Esophagus squamous epithelium (tissue), 5 donors: ENCODE measurements at regions not wholly inside any gene's neighbourhood (a gene's known extent, or its start where the extent isn't known, plus 50 kb on each side); places are given as distances from the start of the nearest gene placed in this dataset.

ENCODE experiments used
- DNase-seq: peaks from one replicate; lab custom pipeline; 2025; lab: John Stamatoyannopoulos, UW
- H3K27ac ChIP-seq, 4 donors: fragments of 200-600 bp; sonication (generic); one replicate each; pipeline ENCODE4 v1.5.1; 2016 to 2019; ENCODE audit warnings: mild to moderate bottlenecking in 1 of 4
- H3K27me3 ChIP-seq, 4 donors: fragments of 200-600 bp; sonication (generic); 1 replicate in 3 of 4; 2 replicates in 1 of 4; pipeline versions ENCODE4 v1.5.1 to v1.6.0; 2017 to 2021; ENCODE audit warnings: antibody characterized with exemption in 1 of 4
- H3K36me3 ChIP-seq, 3 donors: fragments of 200-600 bp; sonication (generic); one replicate each; pipeline ENCODE4 v1.5.1; 2016 to 2019
- H3K4me1 ChIP-seq, 3 donors: fragments of 200-600 bp; sonication (generic); one replicate each; pipeline ENCODE4 v1.5.1; 2017 to 2019
- H3K4me3 ChIP-seq, 4 donors: fragments of 200-600 bp; sonication (generic); 1 replicate in 3 of 4; 2 replicates in 1 of 4; pipeline ENCODE4 v1.5.1; 2016 to 2019; ENCODE audit warnings: mild to moderate bottlenecking in 2 of 4, moderate library complexity in 1 of 4
- H3K9me3 ChIP-seq, 3 donors: fragments of 200-600 bp; sonication (generic); one replicate each; pipeline ENCODE4 v1.5.1; 2016 to 2019
- POLR2A ChIP-seq, 4 donors: fragments of 450-650 bp; IDR thresholded peaks; one replicate each; pipeline ENCODE4 v1.6.1; 2017; ENCODE audit warnings: antibody characterized with exemption in 4 of 4, mild to moderate bottlenecking in 4 of 4, moderate library complexity in 3 of 4
- WGBS, 2 donors: methylation state at CpG; one replicate each; pipeline ENCODE4 v1.1.5; 2018; 5-methylcytosine and 5-hydroxymethylcytosine counted together
- intact Hi-C: fragments of 100-400 bp; cut with DNase I; formaldehyde crosslinking; loops from one replicate; pipeline ENCODE4 v1.15.0; 2022
- TF ChIP-seq, protein P1 (sequence below), 6 experiments: fragments of 450-650 bp in 4 of 6; fragments of 200-600 bp in 2 of 6; sonication (generic) in 2 of 6; IDR thresholded peaks; one replicate each; pipeline ENCODE4 v1.5.1; 2016 to 2019; ENCODE audit warnings: antibody characterized with exemption in 6 of 6, mild to moderate bottlenecking in 4 of 6, moderate library complexity in 4 of 6
- donor health status: DM: yes; HTN: yes; CAD: no.

DNA sequence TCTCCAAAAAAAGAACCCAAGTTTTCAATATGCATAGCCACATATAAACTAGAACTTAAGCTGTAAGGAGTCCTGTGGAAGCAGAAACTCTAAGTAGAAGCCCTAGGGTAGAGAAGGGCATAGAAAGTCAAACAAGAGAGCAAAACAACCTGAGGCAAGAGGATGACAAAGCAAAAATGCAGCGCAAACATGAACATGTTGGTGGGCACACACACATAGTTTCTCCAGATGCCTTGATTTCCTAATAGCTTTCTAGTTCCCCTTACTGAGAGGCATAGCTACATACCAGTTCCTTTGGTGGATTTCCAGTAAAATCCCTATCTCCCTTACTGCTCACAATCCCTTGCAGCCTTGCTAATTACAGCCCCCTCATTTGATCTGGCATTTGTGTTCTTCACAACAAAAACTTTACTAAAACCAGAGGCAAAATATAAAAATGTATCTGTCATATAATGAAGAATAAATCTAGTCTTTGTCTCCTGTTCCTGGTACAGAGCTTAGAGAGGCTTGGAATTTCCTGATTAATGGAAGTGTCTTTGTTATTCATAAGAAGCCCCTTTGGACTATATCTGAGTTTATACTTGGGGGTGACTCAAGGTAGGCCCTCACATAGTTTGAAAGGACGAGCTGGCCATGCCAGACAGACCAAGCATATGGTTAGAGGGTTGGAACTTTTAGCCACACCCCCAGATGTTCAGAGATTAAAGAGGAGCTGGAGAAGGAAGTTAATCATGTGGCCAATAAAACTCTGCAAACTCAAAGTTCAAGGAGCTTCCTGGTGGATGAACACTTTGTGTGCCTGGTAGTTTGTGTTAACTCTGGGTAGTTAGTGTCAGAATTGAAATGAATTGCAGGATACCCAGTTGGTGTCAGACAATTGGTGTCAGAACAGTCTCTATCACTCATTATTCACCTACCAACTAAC lies 52.7 kb upstream of the ZCCHC13 start:
- H3K9me3 ChIP-seq: no peaks in the 10 kb centered on the region
- H3K4me3 ChIP-seq: no peak overlapping the region
- intact Hi-C loops: no loop called here
- peaks cover 0 to 2% (median 0%) of the 10 kb centered on the region in 4 donors for H3K27me3 ChIP-seq
- no peak for DNase-seq
- no peak for TF ChIP-seq POLR2A (IDR thresholded peaks at IDR 0.05)
- TF ChIP-seq, protein P1, sequence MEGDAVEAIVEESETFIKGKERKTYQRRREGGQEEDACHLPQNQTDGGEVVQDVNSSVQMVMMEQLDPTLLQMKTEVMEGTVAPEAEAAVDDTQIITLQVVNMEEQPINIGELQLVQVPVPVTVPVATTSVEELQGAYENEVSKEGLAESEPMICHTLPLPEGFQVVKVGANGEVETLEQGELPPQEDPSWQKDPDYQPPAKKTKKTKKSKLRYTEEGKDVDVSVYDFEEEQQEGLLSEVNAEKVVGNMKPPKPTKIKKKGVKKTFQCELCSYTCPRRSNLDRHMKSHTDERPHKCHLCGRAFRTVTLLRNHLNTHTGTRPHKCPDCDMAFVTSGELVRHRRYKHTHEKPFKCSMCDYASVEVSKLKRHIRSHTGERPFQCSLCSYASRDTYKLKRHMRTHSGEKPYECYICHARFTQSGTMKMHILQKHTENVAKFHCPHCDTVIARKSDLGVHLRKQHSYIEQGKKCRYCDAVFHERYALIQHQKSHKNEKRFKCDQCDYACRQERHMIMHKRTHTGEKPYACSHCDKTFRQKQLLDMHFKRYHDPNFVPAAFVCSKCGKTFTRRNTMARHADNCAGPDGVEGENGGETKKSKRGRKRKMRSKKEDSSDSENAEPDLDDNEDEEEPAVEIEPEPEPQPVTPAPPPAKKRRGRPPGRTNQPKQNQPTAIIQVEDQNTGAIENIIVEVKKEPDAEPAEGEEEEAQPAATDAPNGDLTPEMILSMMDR (IDR thresholded peaks at IDR 0.05): no peak
- peaks cover 3 to 47% (median 14%) of the 10 kb centered on the region in 3 donors for H3K4me1 ChIP-seq
- peaks cover 0 to 18% (median 0%) of the 10 kb centered on the region in 3 donors for H3K36me3 ChIP-seq
- 11 to 31% methylated on average over 1 to 2 of the region's 2 CpGs for WGBS, 2 donors
- peak overlapping the region; percentile 3 to 71 (median 52) for H3K27ac ChIP-seq

DNA sequence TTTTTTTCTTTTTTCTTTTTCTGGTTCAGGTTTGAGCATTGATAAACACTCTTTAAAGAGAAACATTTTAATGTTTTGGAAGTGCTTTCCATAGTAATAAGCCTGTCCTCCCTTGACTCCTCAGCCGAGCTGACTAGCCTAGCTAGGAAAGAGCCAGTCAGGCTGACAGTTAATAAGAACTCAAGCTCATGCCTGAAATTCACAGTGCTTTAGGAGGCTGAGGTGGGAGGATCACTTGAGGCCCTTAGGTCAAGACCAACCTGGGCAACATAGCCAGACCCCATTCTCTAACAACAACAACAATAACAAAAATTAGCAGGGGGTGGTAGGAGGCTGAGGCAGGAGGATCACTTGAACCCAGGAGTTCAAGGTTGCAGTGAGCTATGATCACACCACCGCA lies 53.4 kb upstream of the ZCCHC13 start:
- WGBS, 2 donors: 50 to 61% methylated on average over 1 to 2 of the region's 2 CpGs
- TF ChIP-seq POLR2A (IDR thresholded peaks at IDR 0.05): no peak
- TF ChIP-seq, protein P1 (IDR thresholded peaks at IDR 0.05): no peak
- no peak for DNase-seq
- intact Hi-C loops: no loop called here
- Histone ChIP-seq H3K27me3 (peaks cover 0 to 2% (median 0%) of the 10 kb centered on the region in 4 donors), H3K27ac (peak overlapping the region; percentile 3 to 71 (median 52)), H3K36me3 (peaks cover 0 to 12% (median 0%) of the 10 kb centered on the region in 3 donors), H3K9me3 (no peaks in the 10 kb centered on the region), H3K4me1 (peaks cover 3 to 47% (median 14%) of the 10 kb centered on the region in 3 donors), H3K4me3 (no peak overlapping the region)

DNA sequence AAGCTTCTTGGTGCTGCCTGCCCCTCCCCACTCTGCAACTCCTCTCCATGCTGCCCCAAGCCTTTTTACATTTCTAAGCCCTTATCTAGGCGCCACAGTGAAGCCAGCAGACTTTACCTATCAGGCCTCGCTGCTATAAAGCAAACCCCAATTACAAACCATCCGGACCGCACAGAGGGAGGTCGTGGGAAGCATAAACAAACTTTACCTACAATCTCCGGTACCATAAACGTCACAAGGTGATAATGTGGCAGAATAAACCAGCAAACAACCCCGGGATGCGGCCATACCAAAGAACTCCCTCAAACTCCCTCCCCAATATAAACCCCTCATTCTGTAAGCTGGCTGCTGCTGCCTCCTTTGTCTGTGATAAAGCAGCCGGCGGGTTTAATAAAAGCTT lies 54.0 kb upstream of the ZCCHC13 start:
- Histone ChIP-seq H3K4me3 (no peak overlapping the region), H3K4me1 (peaks cover 3 to 47% (median 14%) of the 10 kb centered on the region in 3 donors), H3K36me3 (peaks cover 0 to 7% (median 0%) of the 10 kb centered on the region in 3 donors), H3K27me3 (peaks cover 0 to 2% (median 0%) of the 10 kb centered on the region in 4 donors), H3K9me3 (no peaks in the 10 kb centered on the region), H3K27ac (peak overlapping the region in 2 of 4 donors; percentile 3 to 71)
- intact Hi-C loops: no loop called here
- no peak for TF ChIP-seq POLR2A (IDR thresholded peaks at IDR 0.05)
- TF ChIP-seq, protein P1 (IDR thresholded peaks at IDR 0.05): no peak
- no peak for DNase-seq
- 50 to 59% methylated on average over 9 to 11 of the region's 11 CpGs for WGBS, 2 donors

DNA sequence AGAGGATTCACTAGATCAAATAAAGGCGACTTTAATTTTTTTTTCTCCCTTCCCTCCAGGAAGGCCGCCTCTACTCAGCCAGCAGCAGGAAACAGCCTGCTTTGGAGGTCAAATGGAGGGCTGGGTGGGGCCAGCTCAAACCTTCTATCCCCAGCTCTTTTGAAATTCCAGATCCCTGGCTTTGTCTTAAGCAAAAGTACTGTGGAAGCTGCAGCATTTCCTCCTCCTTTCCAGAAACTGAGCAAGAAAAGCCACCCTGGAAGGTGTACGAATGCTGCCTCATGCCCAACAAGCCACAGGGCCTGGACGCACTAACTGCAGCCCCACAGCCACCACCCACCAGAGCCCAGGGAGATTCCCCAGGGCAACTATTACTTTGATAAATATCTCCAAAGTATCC lies 55.1 kb upstream of the ZCCHC13 start:
- Histone ChIP-seq H3K27me3 (peaks cover 0 to 2% (median 0%) of the 10 kb centered on the region in 4 donors), H3K4me1 (peaks cover 3 to 42% (median 14%) of the 10 kb centered on the region in 3 donors), H3K4me3 (no peak overlapping the region), H3K9me3 (no peaks in the 10 kb centered on the region), H3K27ac (peak overlapping the region; percentile 34 to 71 (median 51)), H3K36me3 (peaks cover 0 to 1% (median 0%) of the 10 kb centered on the region in 3 donors)
- WGBS, 2 donors: 21 to 47% methylated on average over 2 to 4 of the region's 4 CpGs
- intact Hi-C loops: no loop called here
- TF ChIP-seq, protein P1 (IDR thresholded peaks at IDR 0.05): no peak
- no peak for DNase-seq

DNA sequence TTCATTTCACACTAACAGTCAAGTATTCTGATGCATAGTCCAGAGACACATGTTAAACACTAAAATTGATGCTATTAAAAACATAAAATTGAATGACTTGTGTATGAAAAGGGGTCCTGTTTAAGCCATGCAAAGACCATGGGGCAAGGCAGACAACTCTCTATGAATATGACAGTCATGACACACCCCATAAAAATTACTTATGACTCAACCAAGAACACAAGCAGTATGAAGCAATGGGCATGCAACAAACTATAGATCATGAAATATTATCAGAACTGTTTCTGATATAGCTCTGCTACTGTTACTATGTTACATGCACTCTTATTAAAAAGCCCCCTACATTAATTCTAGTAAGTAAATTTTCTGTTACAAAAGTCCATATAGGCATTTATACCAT lies 57.5 kb upstream of the ZCCHC13 start:
- no peaks in the 10 kb centered on the region for H3K27me3 ChIP-seq
- TF ChIP-seq, protein P1 (IDR thresholded peaks at IDR 0.05): no peak
- no peak for TF ChIP-seq POLR2A (IDR thresholded peaks at IDR 0.05)
- no peaks in the 10 kb centered on the region for H3K9me3 ChIP-seq
- no peak overlapping the region for H3K4me3 ChIP-seq
- intact Hi-C loops: no loop called here
- peaks cover 3 to 48% (median 12%) of the 10 kb centered on the region in 3 donors for H3K4me1 ChIP-seq
- DNase-seq: no peak
- no peak overlapping the region for H3K27ac ChIP-seq
- H3K36me3 ChIP-seq: peaks cover 0 to 8% (median 0%) of the 10 kb centered on the region in 3 donors
